CD4-positive, alpha-beta T cell treated with Interleukin-17A for 4 hours (primary cell): ENCODE measurements at regions not wholly inside any gene's neighbourhood (a gene's known extent, or its start where the extent isn't known, plus 50 kb on each side); places are given as distances from the start of the nearest gene placed in this dataset.
"Not testable (repeated sequence)": the region's sequence is repeated elsewhere in the genome, so short reads cannot be mapped to it uniquely, and the experiment has no call there.

Source experiments
- DNase-seq: peaks from one replicate; pipeline ENCODE4 v3.0.0-alpha.2; 2020; ENCODE audit warnings: mixed read lengths

- no peak for DNase-seq
Measured at GRCh38 chr1:30165116-30165515, 558.3 kb downstream of the MATN1 start.

GRCh38 chr1:30164693-30165092 is 558.7 kb downstream of the MATN1 start:
- no peak for DNase-seq

GRCh38 chr1:30162565-30162964 is 560.8 kb downstream of the MATN1 start:
- no peak for DNase-seq

- DNase-seq, result no peak
Measured at GRCh38 chr1:30161953-30162352, 561.4 kb downstream of the MATN1 start.

- no peak for DNase-seq
Measured at GRCh38 chr1:30160999-30161689, 562.2 kb downstream of the MATN1 start.

- DNase-seq, result no peak
Measured at GRCh38 chr1:30159015-30159414, 564.4 kb downstream of the MATN1 start.

- not testable (repeated sequence) for DNase-seq
Measured at GRCh38 chr1:30155698-30156097, 567.7 kb downstream of the MATN1 start.

- DNase-seq, result not testable (repeated sequence)
Measured at GRCh38 chr1:30155253-30155652, 568.1 kb downstream of the MATN1 start.

GRCh38 chr1:30153743-30154449 is 569.5 kb downstream of the MATN1 start:
- no peak for DNase-seq

GRCh38 chr1:30151826-30152225 is 571.6 kb downstream of the MATN1 start:
- DNase-seq, result no peak

- no peak for DNase-seq
Measured at GRCh38 chr1:30151119-30151518, 572.3 kb downstream of the MATN1 start.

- DNase-seq, result no peak
Measured at GRCh38 chr1:30149226-30149625, 574.2 kb downstream of the MATN1 start.

GRCh38 chr1:30148676-30149075 is 574.7 kb downstream of the MATN1 start:
- no peak for DNase-seq

- DNase-seq, result no peak
Measured at GRCh38 chr1:30147188-30147587, 576.2 kb downstream of the MATN1 start.

- no peak for DNase-seq
Measured at GRCh38 chr1:30146448-30146847, 576.9 kb downstream of the MATN1 start.

GRCh38 chr1:30145723-30146303 is 577.6 kb downstream of the MATN1 start:
- DNase-seq, result no peak

GRCh38 chr1:30144831-30145230 is 578.6 kb downstream of the MATN1 start:
- DNase-seq, result no peak

GRCh38 chr1:30143517-30143916 is 579.9 kb downstream of the MATN1 start:
- no peak for DNase-seq

- no peak for DNase-seq
Measured at GRCh38 chr1:30140566-30140965, 582.8 kb downstream of the MATN1 start.

- no peak for DNase-seq
Measured at GRCh38 chr1:30138891-30139290, 584.5 kb downstream of the MATN1 start.

GRCh38 chr1:30137001-30137400 is 586.4 kb downstream of the MATN1 start:
- no peak for DNase-seq

- DNase-seq, result no peak
Measured at GRCh38 chr1:30135698-30136097, 587.7 kb downstream of the MATN1 start.

- no peak for DNase-seq
Measured at GRCh38 chr1:30134466-30135217, 588.7 kb downstream of the MATN1 start.
